ENCODE measurements at regions not wholly inside any gene's neighbourhood (a gene's known extent, or its start where the extent isn't known, plus 50 kb on each side); places are given as distances from the start of the nearest gene placed in this dataset.
"Not testable (repeated sequence)": the region's sequence is repeated elsewhere in the genome, so short reads cannot be mapped to it uniquely, and the experiment has no call there.

DNA sequence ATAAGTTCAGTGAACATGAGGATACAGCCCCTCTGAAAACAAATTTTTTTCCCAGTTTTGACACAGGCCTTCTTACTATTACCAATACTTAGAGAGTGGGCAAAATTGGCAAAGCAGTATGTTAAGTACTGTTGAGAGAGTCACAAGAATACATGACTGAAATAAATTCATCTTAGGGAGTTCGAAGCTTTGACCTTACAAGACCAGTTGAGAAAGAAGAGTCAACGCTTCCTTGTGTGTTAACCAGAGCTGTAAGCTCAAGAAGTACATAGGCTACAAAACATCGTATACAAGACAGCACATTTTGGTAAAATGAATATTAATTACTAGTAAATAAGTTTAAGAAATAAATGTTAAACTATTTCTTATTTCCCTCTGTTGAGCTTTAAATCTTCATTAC lies 164.4 kb upstream of the RORA start:
- no peak for DNase-seq

DNA sequence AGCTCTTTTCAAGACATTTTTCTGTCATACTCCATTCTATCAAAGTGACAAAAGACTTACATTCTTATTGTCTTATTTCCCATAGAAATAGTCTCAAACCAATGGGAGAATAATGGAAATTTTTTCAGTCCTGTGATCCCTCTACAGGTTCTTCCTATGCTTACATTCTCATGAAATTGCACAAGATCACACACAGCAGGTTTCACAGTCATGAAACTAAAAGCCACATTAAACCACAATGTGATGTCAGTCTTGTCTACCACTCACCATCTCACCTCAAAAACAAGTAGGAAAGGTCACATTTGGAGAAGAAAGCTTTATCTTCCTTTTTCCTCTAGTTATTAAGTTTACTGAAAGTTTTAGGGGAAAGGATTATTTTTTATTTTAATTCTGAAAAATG lies 161.0 kb upstream of the RORA start:
- DNase-seq = no peak

DNA sequence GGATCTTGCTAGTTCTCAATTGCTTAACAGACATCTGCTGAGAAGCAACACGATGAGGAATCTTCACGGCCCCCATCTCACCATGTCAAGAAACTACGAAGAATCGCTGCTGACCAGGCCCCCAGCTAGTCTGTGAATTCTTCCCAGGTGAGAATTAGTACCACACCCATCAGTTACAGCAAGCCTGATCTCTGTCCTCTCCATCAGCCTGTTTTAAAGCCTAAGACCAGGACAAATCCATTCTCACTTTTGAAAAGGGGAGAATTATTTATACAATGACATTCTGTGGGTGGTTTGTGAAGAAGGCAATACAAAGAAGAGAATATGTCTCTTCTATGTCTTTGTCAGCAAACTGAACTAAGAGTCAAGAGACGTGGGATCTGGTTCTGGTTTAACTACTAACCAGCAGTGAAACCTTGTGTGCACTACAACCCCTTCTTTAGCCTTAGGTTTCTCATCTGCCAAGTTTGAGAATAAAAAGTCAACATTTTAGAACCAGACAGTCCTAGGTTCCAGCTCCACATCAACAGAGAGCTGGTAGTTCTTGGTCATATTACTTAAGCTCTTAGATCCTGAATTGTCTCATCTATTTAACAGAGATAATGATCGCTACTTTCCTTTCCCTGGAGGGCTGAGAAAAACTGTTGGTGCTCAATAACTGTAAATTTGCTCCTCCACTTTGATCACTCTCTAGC lies 160.4 kb upstream of the RORA start:
- no peak for DNase-seq

DNA sequence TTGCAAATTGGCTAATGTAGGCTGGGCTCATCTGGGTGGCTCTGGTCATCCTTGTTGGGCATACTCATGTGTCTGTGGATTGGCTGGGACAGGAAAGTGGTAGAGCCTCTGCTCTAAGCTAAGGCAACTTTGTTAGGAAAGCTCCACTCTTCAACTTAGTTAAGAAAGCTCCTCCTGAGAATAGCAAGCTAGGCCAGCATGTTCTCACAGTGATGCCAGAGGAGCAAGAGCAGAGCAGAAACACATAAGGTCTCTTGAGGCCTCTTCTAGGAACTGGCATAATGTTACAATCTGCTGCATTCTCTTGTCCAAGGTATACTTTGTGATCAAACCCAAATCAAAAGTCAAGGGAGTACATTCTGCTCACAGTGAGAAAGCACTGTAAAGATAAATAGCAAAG lies 158.6 kb upstream of the RORA start:
- DNase-seq = no peak

DNA sequence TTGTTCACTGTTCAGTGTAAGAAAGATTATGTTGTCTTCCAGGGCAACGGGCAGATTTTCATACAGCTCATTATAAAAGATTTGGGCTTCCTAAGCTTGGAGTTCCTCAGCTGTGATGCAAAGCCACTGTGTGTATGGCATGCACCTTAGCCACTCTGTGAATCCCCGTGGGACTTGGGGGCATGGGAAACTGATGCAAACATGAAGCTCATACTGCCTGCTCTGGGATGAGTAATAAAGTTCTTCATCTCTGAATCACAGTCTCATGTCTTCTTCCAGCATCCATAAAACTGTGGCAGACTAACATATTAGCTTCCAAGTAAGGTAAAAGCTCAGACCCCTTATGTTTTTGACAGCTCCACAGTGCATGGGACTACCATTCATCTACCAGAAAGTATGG lies 154.3 kb upstream of the RORA start:
- DNase-seq = no peak

DNA sequence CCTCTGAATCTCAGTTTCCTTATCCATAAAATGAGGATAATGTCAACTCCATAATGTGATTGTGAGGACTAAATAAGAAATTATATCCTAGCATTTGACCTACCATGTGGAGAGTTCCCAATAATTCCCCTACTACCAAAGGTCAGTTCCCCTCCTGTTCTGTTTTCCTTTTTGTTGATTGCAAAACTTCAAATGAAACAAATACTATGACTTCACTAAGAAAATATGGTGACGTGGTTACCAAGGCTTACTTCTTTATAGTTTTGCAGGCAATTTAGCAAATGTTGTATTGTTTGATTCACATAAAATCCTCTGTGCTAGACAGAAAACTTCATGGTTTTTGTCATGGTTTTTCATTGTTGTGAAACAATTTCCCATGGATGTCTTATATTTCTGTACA lies 153.8 kb upstream of the RORA start:
- DNase-seq = no peak

DNA sequence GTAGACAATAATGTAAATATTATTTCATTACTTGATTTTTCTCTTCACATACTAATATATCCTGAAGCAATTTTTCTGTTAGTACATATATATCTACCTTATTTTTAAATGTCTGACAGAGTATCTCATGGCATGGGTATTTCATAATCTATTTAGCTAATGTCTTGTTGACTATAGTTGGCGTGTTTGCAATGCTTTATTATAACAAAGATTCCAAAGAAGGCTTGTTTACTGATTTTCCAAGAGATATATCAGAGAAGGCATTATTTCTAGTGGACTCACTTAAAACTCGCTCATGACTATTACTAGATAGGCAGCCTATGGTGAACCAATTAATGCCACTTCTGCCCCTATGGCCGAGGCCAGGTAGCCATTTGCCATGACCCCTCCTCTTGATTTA lies 152.4 kb upstream of the RORA start:
- DNase-seq = no peak

DNA sequence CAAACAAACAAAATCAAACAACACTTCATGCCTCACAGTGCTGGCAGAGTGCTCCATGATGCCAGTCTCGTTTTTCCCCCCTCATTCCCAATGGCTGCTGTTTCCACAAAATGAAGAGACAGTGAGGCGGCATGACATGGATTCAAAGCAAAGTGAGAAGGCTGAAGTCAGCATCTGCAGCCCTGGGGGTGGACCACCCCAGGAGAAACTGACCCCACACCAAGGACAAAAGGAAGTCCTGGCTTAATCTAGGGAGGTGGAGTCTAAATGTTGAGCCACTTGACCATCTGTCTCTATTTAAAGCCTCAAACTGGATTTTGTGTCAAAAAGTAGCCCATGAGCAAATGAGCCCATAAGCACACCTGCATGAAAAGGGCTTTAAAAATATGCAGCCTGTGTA lies 151.2 kb upstream of the RORA start:
- DNase-seq = no peak

DNA sequence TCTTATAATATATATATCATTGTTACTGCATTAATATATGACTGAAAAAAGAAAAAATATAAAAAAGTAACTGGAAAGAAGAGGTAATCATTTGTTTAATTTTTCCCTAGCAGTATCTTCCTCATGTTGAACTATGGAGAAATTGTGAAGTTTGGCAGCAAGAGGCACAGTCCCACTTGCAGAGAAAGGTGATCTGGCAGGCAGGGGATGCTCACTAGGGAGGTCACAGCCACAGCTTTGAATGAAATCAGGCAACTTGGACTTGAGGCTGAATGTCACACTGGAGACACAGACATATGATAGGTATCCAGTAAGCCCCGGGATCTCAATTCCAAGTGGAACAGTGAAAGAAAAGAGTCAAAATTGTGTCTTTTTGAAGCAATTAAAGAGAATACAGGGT lies 149.9 kb upstream of the RORA start:
- no peak for DNase-seq

DNA sequence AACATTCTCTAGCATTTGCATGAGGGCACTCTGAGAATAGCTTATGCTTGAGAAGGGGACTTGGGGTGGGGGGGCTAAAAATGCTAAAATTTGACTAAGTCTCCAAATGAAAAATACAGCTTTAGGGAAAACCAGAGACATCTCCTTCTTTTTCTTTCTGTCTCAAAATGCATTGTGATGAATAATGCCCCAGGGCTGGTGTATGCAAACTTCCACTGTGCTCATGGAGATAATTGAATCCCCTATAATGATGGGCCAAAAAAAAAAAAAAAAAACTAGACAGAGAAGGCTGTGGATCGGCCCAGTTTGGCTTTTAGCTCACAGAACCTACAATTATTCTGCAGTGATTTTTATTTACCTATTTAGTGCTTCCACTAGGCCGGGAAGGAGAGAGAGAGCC lies 147.9 kb upstream of the RORA start:
- no peak for DNase-seq

DNA sequence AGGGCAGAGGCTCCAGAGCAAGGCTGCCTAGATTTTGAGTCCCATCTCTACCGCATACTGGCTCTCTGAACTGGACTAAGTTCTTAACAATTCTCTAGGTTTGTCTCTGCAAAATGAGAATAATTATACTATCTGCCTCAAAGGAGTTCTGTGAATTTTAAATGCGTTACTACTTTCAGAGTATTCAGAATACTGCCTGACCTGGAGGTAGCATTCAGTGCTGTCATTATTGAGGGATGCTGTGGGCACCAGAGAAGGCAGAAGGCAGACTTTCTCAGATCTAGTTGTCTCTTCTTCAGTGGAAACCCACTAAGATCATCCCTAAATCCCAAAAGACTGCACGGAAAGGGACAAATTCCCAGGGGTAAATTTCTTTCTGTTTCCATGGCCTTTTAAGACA lies 147.4 kb upstream of the RORA start:
- DNase-seq = no peak

DNA sequence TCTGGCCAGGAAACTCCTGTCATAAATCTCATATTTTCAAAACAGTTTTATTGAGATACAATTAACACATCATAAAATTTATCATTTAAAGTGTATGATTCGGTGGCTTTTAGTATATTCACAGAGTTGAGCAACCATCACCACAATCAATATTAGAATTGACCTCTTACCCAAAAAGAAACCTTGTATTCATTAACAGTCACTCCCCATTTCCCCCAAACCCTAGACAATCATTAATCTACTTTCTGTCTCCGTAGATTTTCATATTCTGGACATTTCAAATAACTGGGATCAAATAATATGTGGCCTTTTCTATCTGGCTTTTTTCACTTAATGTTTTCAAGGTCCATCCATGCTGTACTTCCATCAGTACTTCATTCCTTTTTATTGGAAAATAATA lies 145.7 kb upstream of the RORA start:
- DNase-seq = no peak

DNA sequence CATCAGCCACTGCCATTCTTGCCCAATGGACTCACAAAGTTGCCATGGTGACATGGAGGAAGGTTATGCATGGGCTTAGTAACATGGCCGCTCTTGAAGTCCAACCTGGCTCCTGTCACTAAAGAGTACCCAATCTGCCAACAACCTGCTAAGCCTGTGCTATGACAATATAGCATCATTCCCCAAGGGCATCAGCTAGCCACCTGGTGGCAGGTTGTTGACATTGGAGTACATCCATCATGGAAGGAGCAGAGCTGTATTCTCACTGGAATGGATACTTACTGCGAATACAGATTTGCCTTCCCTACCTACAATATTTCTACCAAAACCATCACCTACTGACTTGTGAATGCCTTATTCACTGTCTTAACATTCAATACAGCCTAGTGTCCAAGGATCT lies 138.9 kb upstream of the RORA start:
- DNase-seq = no peak

DNA sequence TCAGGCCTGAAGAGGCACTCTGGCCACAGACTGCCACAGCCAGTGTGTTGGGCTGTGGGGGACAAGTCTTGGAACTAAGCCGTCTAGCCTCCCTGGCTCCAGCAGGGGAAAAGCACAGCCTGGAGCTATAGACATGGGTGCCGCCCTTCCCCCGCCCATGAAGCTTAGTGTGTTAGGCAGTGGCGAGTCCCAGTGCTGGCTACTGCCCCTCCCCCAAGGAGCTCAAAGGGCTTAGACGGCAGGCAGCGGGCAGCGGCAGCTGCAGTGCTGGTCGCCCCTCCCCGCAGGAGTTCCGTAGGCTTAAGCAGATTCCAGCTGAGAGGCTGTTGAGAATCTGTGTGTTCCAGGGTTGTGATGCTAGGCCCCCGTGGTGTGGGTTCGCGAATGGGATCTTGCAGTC lies 135.8 kb upstream of the RORA start:
- DNase-seq = no peak

DNA sequence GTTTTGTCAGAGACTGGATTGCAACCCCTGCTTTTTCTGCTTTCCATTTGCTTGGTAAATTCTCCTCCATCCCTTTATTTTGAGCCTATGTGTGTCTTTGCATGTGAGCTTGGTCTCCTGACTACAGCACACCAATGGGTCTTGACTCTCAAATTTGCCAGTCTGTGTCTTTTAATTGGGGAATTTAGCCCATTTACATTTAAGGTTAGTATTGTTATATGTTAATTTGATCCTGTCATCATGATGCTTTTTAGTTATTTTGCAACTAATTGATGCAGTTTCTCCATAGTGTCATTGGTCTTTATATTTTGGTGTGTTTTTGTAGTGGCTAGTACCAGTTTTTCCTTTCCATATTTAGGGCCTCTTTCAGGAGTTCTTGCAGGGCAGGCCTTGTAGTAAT lies 133.8 kb upstream of the RORA start:
- not testable (repeated sequence) for DNase-seq

DNA sequence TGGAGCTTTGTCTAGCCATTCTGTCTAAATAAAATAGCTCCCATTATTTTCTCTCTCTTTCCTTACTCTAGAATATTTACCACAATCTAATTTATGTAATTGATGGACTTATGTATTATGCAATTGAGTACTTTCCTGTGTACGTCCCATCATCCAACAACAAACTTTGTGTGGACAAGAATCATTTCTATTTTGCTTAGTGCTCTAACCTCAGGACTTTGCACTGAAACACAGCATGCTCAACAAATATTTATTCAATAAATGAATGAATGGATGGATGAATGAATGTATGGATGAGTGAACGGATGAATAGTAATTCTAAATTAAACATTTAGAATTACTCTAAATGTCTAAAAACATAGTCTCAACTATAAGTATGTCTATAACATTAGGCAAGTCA lies 115.2 kb upstream of the RORA start:
- no peak for DNase-seq

DNA sequence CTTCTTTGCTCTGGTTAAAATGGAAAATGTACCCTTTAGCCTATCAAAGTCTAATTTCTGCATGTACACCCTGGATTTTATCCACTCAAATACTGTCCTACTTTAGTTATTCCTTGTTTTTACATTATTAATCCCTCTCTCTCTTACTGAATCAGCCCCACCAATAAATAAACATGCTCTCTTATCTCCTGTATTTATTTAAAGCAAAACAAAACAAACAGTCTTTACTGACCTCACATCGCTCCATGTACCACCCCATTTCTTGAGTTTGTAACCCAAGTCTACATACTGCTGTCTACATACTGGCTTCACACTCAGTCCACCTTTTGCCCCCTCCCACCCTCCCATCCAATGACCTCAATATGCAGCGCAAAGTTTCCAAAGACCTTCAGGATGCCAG lies 113.3 kb upstream of the RORA start:
- DNase-seq = no peak

DNA sequence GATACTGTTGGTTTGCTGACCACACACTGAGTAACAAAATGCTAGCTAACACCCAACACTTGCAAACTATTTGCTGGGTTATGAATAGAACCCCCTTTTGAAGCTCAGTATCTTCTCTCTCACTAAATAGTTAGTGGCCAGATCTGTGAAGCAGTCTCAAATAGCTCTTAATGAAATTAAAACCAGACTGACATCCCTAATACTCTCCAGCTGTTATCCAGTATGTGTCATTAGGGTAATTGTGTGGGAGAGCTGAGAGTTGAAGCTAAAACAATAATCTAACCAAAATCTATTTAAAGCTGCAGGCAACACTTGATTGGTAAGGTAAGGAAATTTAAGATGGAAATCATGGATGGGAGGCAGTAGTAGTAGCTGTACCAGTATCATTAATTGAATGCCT lies 110.4 kb upstream of the RORA start:
- no peak for DNase-seq

DNA sequence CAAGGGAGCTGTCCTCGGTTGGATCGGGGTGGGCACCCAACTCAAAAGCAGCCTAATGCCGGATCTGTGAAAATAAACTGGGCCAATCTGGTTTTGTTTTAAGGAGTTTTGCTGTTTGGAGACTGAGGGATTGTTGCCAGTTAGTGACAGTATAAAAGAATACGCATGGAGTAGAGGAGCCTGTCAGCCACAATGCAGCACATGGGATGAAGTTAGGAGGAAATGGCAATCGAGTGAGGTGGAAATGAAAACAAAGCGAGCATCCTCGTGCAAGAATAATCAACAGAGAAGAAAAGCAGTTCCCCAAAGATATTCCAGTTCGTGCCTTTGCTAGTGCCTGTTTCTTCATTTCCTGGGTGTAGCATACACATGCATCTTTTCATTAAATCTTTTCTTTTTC lies 108.4 kb upstream of the RORA start:
- no peak for DNase-seq

DNA sequence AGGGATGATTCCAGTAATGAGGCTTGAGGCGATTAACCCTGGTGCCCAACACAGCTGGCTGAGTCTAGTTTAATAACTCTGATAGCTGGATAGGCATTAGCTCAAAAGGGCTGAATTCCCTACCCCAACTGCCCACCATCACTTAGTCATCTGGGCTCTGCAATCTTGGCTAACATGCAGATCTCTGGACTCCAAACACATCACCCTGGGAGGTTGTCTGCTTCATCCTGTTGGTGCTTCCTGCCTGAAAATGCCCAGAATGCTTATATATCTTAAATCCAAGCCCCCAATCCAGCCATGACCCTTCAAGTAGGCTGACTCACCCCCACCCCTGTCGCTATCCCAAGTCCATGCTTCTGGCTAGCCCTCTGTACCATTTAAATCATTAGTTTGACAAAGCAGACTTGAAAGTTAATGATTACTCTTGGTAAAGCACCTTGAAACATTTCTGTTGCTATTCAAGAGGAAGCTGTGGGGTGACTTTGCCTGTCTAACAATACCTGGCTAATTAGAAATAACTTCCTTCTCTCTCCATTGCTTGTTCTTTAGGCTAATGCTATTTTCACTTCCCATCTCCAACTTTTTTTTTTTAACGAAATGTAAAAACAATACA lies 107.0 kb upstream of the RORA start:
- no peak for DNase-seq

DNA sequence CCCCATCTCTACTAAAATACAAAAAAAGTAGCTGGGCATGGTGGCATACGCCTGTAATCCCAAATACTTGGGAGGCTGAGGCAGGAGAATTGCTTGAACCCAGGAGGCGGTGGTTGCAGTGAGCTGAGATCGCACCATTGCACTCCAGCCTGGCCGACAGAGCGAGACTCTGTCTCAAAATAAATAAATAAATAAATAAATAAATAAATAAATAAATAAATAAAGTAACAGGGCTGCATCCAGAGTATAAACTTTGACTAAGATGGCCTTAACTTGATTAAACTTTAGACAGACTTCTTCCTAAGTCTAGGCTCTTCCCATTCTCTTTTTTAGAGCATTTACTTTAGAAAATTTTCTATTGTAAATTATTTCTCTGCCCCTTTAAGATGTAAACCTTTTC lies 105.6 kb upstream of the RORA start:
- DNase-seq = not testable (repeated sequence)

DNA sequence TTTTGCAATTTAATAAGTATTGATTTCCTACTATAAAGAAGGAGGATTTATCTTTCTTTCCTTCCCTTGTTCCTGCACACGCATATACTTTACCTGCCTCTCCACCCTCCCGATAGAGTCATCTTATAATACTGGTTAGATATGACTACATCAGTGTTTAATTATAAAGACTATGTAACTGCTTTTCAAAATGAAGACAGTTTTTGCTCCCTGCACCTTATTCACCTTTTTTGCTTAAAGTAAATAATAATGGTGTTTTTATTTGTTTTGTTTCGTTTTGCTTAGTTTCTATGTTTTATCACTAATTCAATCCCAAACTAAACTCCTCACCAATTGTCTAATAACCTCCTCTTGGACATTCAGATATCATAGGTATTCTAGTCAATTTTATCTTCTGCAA lies 101.9 kb upstream of the RORA start:
- DNase-seq = no peak

DNA sequence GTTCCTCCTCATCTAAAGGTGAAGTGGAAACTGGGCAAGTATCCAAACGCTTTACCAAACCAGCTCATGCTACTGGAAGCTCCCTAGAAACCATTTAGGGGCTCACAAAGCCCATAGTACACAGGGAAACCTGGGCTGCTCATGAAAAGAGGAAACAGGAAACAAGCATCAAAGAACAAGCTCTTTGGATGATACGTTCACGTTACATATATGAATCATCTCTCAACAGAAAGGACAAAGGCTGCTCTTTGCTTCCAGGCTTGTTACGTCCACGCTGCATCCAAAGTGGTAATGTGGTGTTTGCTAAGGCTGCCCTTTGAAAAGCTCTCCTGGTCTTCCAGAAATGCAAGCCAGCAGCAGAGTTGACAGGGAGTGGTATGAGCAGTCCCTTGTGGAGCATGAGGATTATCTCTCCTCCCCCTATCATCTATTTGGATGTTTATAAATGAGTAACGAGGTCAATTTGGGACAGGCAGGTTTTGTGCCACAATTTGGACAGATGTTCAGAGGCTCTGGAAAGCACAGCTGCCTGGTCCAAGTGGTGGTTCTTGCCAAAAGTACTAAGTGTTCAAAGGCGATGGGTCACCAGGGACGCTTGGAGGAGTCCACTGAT lies 98.0 kb upstream of the RORA start:
- DNase-seq = no peak

DNA sequence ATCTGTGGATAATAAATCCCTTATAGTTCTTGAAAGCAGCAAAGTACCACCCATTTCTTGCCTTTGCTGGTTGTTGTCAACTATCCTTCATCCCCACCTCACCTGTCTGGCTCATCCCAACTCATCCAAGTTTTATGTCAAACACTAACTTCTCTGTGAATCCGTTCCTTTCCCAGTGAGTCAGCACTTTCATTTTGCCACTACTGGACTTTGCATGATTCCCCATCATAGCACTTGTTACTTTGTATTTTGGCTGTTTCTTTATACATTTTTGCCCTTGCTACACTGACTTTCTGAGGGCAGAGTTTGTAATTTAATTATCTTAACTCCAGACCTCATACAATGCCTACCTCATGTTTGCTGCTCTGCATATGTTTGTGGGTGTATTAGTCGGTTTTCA lies 90.8 kb upstream of the RORA start:
- no peak for DNase-seq

Measured in stimulated activated CD4-positive, alpha-beta T cell treated with anti-CD3 and anti-CD28 coated beads, Interleukin-4, amount 100 ng/mL, for 4 hours (primary cell).